ENCODE measurements at regions not wholly inside any gene's neighbourhood (a gene's known extent, or its start where the extent isn't known, plus 50 kb on each side); places are given as distances from the start of the nearest gene placed in this dataset.

DNA sequence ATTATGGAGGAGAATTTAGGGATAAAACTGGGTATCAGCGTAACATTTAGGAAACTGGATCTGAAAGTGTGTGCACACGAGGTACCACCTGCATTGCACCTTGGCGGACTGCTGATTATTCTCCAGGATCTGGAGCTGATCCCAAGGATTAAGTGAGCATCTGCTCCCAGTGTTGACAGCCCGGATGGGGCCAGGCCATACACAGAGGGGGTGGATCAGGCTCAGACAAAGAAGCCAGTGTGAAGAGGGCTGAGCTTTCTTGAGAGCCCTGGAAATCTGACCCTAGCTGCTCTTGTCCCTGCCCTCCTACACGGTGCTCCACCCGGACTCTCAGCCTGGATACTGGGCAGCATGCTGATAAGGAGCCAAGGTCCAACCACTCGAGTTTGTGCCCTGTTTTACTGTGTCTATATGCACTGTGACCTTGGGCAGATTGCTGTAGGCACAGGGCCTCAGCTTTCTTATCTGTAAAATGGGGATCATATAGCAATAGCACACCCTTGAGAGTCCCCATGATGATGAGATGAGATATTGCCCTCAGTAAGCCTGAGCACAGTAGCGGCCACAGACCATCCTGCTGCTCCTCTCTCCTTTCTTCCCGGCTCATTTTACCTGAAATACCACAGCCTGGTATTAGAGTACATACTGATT, 396.8 kb upstream of the CELF4 start:
- Histone ChIP-seq H3K4me3 (ENCODE audit: low read depth, low read length, poor library complexity, severe bottlenecking) (no peak overlapping the region), H3K79me2 (ENCODE audit: insufficient read depth, low read length) (no peaks in the 10 kb centered on the region)
- TF ChIP-seq EZH2 (IDR thresholded peaks at IDR 0.05; ENCODE audit: borderline replicate concordance, low read length) = no peak
- TF ChIP-seq, protein P1, sequence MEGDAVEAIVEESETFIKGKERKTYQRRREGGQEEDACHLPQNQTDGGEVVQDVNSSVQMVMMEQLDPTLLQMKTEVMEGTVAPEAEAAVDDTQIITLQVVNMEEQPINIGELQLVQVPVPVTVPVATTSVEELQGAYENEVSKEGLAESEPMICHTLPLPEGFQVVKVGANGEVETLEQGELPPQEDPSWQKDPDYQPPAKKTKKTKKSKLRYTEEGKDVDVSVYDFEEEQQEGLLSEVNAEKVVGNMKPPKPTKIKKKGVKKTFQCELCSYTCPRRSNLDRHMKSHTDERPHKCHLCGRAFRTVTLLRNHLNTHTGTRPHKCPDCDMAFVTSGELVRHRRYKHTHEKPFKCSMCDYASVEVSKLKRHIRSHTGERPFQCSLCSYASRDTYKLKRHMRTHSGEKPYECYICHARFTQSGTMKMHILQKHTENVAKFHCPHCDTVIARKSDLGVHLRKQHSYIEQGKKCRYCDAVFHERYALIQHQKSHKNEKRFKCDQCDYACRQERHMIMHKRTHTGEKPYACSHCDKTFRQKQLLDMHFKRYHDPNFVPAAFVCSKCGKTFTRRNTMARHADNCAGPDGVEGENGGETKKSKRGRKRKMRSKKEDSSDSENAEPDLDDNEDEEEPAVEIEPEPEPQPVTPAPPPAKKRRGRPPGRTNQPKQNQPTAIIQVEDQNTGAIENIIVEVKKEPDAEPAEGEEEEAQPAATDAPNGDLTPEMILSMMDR (IDR thresholded peaks at IDR 0.05; ENCODE audit: low read length) = no peak

DNA sequence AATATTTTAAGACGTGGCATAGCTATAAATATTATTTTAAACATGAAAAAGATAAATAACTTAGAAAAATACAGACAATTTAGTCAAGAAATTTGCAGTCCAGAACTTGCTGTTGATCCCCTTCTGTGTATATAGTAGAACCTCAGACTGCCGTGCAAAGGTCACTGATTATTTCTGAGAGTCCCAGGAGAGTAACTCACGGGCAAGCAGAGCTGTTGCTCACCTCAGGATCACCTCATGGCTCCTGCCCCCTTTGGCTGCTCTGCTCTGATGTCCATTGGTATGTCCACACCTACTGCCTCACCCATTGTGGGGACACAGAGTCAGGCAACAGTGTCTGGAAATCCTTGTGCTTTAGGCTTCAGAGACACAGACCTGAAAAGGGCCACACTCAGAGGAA, 392.9 kb upstream of the CELF4 start:
- no peaks in the 10 kb centered on the region for H3K9me2 ChIP-seq (ENCODE audit: low read depth, low read length)
- no peaks in the 10 kb centered on the region for H3K27me3 ChIP-seq (ENCODE audit: insufficient read depth, low read length)
- no peak for TF ChIP-seq EZH2 (IDR thresholded peaks at IDR 0.05; ENCODE audit: borderline replicate concordance, low read length)
- TF ChIP-seq, protein P1 (IDR thresholded peaks at IDR 0.05; ENCODE audit: low read length) = no peak
- no peaks in the 10 kb centered on the region for H3K36me3 ChIP-seq (ENCODE audit: insufficient read depth, low read length)
- H3K9ac ChIP-seq (ENCODE audit: low read length) = no peak overlapping the region
- no peak overlapping the region for H3K4me3 ChIP-seq (ENCODE audit: low read depth, low read length, poor library complexity, severe bottlenecking)
- no peaks in the 10 kb centered on the region for H3F3A ChIP-seq (ENCODE audit: insufficient read depth, low read length)
- no peaks in the 10 kb centered on the region for H4K20me1 ChIP-seq (ENCODE audit: insufficient read depth, low read length)
- H3K79me2 ChIP-seq (ENCODE audit: insufficient read depth, low read length) = no peaks in the 10 kb centered on the region
- no peak overlapping the region for H2AFZ ChIP-seq (ENCODE audit: low read length)
- no peak overlapping the region for H3K27ac ChIP-seq (ENCODE audit: low read depth, low read length, poor library complexity, severe bottlenecking)
- no peaks in the 10 kb centered on the region for H3K4me1 ChIP-seq (ENCODE audit: insufficient read depth, low read length, severe bottlenecking)
- no peak overlapping the region for H3K4me2 ChIP-seq (ENCODE audit: low read length)
- H3K9me3 ChIP-seq (ENCODE audit: low read length) = no peaks in the 10 kb centered on the region

More for the DNA sequence above, 396.8 kb upstream of the CELF4 start:
- no peaks in the 10 kb centered on the region for H3K9me3 ChIP-seq (ENCODE audit: low read length)
- no peaks in the 10 kb centered on the region for H3K4me1 ChIP-seq (ENCODE audit: insufficient read depth, low read length, severe bottlenecking)
- H3K27me3 ChIP-seq (ENCODE audit: insufficient read depth, low read length) = no peaks in the 10 kb centered on the region
- H2AFZ ChIP-seq (ENCODE audit: low read length) = no peak overlapping the region
- H3F3A ChIP-seq (ENCODE audit: insufficient read depth, low read length) = no peaks in the 10 kb centered on the region
- no peak overlapping the region for H3K9ac ChIP-seq (ENCODE audit: low read length)
- H3K36me3 ChIP-seq (ENCODE audit: insufficient read depth, low read length) = no peaks in the 10 kb centered on the region
- no peaks in the 10 kb centered on the region for H4K20me1 ChIP-seq (ENCODE audit: insufficient read depth, low read length)
- no peak overlapping the region for H3K27ac ChIP-seq (ENCODE audit: low read depth, low read length, poor library complexity, severe bottlenecking)
- H3K4me2 ChIP-seq (ENCODE audit: low read length) = no peak overlapping the region
- no peaks in the 10 kb centered on the region for H3K9me2 ChIP-seq (ENCODE audit: low read depth, low read length)

DNA sequence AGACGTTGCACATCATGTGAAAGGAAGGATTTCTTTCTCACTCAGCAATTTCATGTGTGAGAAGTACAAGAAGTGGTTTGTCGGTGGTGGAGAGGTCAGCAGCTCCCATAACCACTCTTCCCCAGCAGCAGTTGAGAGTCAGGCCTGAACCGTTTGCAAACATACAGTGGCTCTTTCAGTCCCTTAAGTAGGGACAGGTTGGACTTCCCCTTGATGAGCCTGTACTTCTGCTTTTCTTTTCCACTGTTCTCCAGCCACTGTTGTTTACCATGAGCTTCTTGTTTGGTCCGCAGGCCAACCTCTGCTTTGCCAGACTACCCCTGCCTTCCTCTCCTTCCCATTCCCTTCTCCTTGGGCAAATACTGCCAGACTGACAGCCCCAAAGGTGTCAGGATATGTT, 391.3 kb upstream of the CELF4 start:
- H3K4me1 ChIP-seq (ENCODE audit: insufficient read depth, low read length, severe bottlenecking) = no peaks in the 10 kb centered on the region
- no peak overlapping the region for H3K27ac ChIP-seq (ENCODE audit: low read depth, low read length, poor library complexity, severe bottlenecking)
- H4K20me1 ChIP-seq (ENCODE audit: insufficient read depth, low read length) = no peaks in the 10 kb centered on the region
- H3F3A ChIP-seq (ENCODE audit: insufficient read depth, low read length) = no peaks in the 10 kb centered on the region
- H3K9me2 ChIP-seq (ENCODE audit: low read depth, low read length) = no peaks in the 10 kb centered on the region
- H3K27me3 ChIP-seq (ENCODE audit: insufficient read depth, low read length) = no peaks in the 10 kb centered on the region
- no peaks in the 10 kb centered on the region for H3K9me3 ChIP-seq (ENCODE audit: low read length)
- no peak overlapping the region for H2AFZ ChIP-seq (ENCODE audit: low read length)
- TF ChIP-seq, protein P1 (IDR thresholded peaks at IDR 0.05; ENCODE audit: low read length) = no peak
- TF ChIP-seq EZH2 (IDR thresholded peaks at IDR 0.05; ENCODE audit: borderline replicate concordance, low read length) = no peak
- H3K4me2 ChIP-seq (ENCODE audit: low read length) = no peak overlapping the region
- H3K4me3 ChIP-seq (ENCODE audit: low read depth, low read length, poor library complexity, severe bottlenecking) = no peak overlapping the region
- H3K9ac ChIP-seq (ENCODE audit: low read length) = no peak overlapping the region
- no peaks in the 10 kb centered on the region for H3K79me2 ChIP-seq (ENCODE audit: insufficient read depth, low read length)
- H3K36me3 ChIP-seq (ENCODE audit: insufficient read depth, low read length) = no peaks in the 10 kb centered on the region
